H9 (cell line): ENCODE measurements at regions not wholly inside any gene's neighbourhood (a gene's known extent, or its start where the extent isn't known, plus 50 kb on each side); places are given as distances from the start of the nearest gene placed in this dataset.

Experiments used
- DNase-seq: peaks from one replicate; pipeline ENCODE4 v3.0.0-alpha.2; 2017
- H2AFZ ChIP-seq: one replicate; pipeline ENCODE4 v1.6.1; 2013; ENCODE audit warnings: mild to moderate bottlenecking, low read length, control low read depth, moderate library complexity
- H2AK5ac ChIP-seq: 2 replicates; pipeline ENCODE4 v1.6.1; 2013; ENCODE audit warnings: low read length, control low read depth, mixed read lengths; ENCODE audit not compliant: insufficient read length
- H2BK120ac ChIP-seq: one replicate; pipeline ENCODE4 v1.6.1; 2013; ENCODE audit warnings: low read depth, mild to moderate bottlenecking, low read length, control low read depth, inconsistent platforms; ENCODE audit not compliant: poor library complexity, severe bottlenecking
- H2BK12ac ChIP-seq: 2 replicates; pipeline ENCODE4 v1.6.1; 2013; ENCODE audit warnings: low read length, control low read depth, mixed read lengths, low read depth; ENCODE audit not compliant: insufficient read length
- H2BK15ac ChIP-seq: 2 replicates; pipeline ENCODE4 v1.6.1; 2013; ENCODE audit warnings: low read depth, low read length, control low read depth
- H2BK20ac ChIP-seq: one replicate; pipeline ENCODE4 v1.6.1; 2013; ENCODE audit warnings: low read depth, mild to moderate bottlenecking, low read length, control low read depth, inconsistent platforms; ENCODE audit not compliant: poor library complexity, severe bottlenecking
- H2BK5ac ChIP-seq: 2 replicates; pipeline ENCODE4 v1.6.1; 2013; ENCODE audit warnings: low read length, control low read depth, mixed read lengths; ENCODE audit not compliant: insufficient read length
- H3K14ac ChIP-seq: 2 replicates; pipeline ENCODE4 v1.6.1; 2013; ENCODE audit warnings: low read length, control low read depth; ENCODE audit not compliant: insufficient read depth
- H3K18ac ChIP-seq: 2 replicates; pipeline ENCODE4 v1.6.1; 2013; ENCODE audit warnings: low read depth, mild to moderate bottlenecking, mixed read lengths, low read length, control low read depth; ENCODE audit not compliant: insufficient read length
- H3K23ac ChIP-seq: 2 replicates; pipeline ENCODE4 v1.6.1; 2013; ENCODE audit warnings: low read length, control low read depth, mixed read lengths, low read depth; ENCODE audit not compliant: insufficient read length
- H3K23me2 ChIP-seq: 2 replicates; pipeline ENCODE4 v1.6.1; 2013; ENCODE audit warnings: low read depth, mild to moderate bottlenecking, mixed read lengths, low read length, control low read depth; ENCODE audit not compliant: insufficient read length, poor library complexity, severe bottlenecking
- H3K27ac ChIP-seq: 2 replicates; pipeline ENCODE4 v1.5.1; 2013; ENCODE audit warnings: low read length, control low read depth, mixed read lengths, low read depth; ENCODE audit not compliant: insufficient read length
- H3K27me3 ChIP-seq: 2 replicates; pipeline ENCODE4 v1.6.1; 2013; ENCODE audit warnings: low read length, control low read depth, inconsistent platforms; ENCODE audit not compliant: insufficient read depth
- H3K4ac ChIP-seq: 2 replicates; pipeline ENCODE4 v1.6.1; 2013; ENCODE audit warnings: low read depth, mild to moderate bottlenecking, control low read depth, inconsistent platforms, low read length, moderate library complexity
- H3K4me1 ChIP-seq: 2 replicates; pipeline ENCODE4 v1.6.1; 2013; ENCODE audit warnings: low read length, control low read depth, inconsistent platforms; ENCODE audit not compliant: insufficient read depth
- H3K4me2 ChIP-seq: 2 replicates; pipeline ENCODE4 v1.6.1; 2013; ENCODE audit warnings: low read length, control low read depth, mixed read lengths; ENCODE audit not compliant: insufficient read length, insufficient read depth
- H3K56ac ChIP-seq: 2 replicates; pipeline ENCODE4 v1.6.1; 2013; ENCODE audit warnings: low read depth, mild to moderate bottlenecking, mixed read lengths, low read length, control low read depth; ENCODE audit not compliant: insufficient read length
- H3K79me1 ChIP-seq: 2 replicates; pipeline ENCODE4 v1.6.1; 2013; ENCODE audit warnings: low read depth, mild to moderate bottlenecking, moderate library complexity, low read length, control low read depth, inconsistent platforms; ENCODE audit not compliant: insufficient read depth, poor library complexity, severe bottlenecking
- H3K79me2 ChIP-seq: 2 replicates; pipeline ENCODE4 v1.6.1; 2013; ENCODE audit warnings: low read length, control low read depth, inconsistent platforms; ENCODE audit not compliant: insufficient read depth
- H3K9ac ChIP-seq: 2 replicates; pipeline ENCODE4 v1.6.1; 2013; ENCODE audit warnings: low read length, control low read depth, mixed read lengths; ENCODE audit not compliant: insufficient read length; ENCODE audit errors: extremely low read depth
- H3K9me3 ChIP-seq: one replicate; pipeline ENCODE4 v1.6.1; 2013; ENCODE audit warnings: low read depth, low read length, inconsistent platforms; ENCODE audit not compliant: control insufficient read depth
- H3T11ph ChIP-seq: one replicate; pipeline ENCODE4 v1.6.1; 2013; ENCODE audit warnings: mild to moderate bottlenecking, low read length, control low read depth, inconsistent platforms
- H4K20me1 ChIP-seq: one replicate; pipeline ENCODE4 v1.6.1; 2013; ENCODE audit not compliant: control insufficient read depth, insufficient read length, insufficient read depth
- H4K5ac ChIP-seq: 2 replicates; pipeline ENCODE4 v1.6.1; 2013; ENCODE audit warnings: low read depth, mild to moderate bottlenecking, mixed read lengths, low read length, control low read depth; ENCODE audit not compliant: insufficient read length
- H4K8ac ChIP-seq: replicated peaks from 2 replicates; pipeline ENCODE4 v1.6.1; 2013; ENCODE audit warnings: low read length, control low read depth, mixed read lengths, low read depth; ENCODE audit not compliant: insufficient read length
- H4K91ac ChIP-seq: 2 replicates; pipeline ENCODE4 v1.6.1; 2013; ENCODE audit warnings: low read depth, mild to moderate bottlenecking, moderate library complexity, mixed read lengths, low read length, control low read depth; ENCODE audit not compliant: insufficient read length
- H3K27ac Mint-ChIP-seq, 3 experiments: 2 replicates in 2 of 3; 3 replicates in 1 of 3; pipeline ENCODE4 v1.8.0; 2020 to 2021; ENCODE audit warnings: mixed read lengths in 3 of 3, mild to moderate bottlenecking in 1 of 3, moderate library complexity in 1 of 3
- H3K27me3 Mint-ChIP-seq: 2 replicates; pipeline ENCODE4 v1.8.0; 2021; ENCODE audit warnings: low read depth, mild to moderate bottlenecking, moderate library complexity, mixed read lengths
- H3K36me3 Mint-ChIP-seq, 3 experiments: 2 replicates in 2 of 3; 3 replicates in 1 of 3; pipeline ENCODE4 v1.8.0; 2020 to 2021; ENCODE audit warnings: low read depth in 3 of 3, mixed read lengths in 3 of 3; ENCODE audit not compliant: insufficient read depth in 1 of 3
- H3K4me1 Mint-ChIP-seq, 2 experiments: 2 replicates each; pipeline ENCODE4 v1.8.0; 2020; ENCODE audit warnings: mixed read lengths in 2 of 2
- H3K4me3 Mint-ChIP-seq, 2 experiments: 2 replicates in 1 of 2; 3 replicates in 1 of 2; pipeline ENCODE4 v1.8.0; 2020 to 2021; ENCODE audit warnings: mild to moderate bottlenecking in 2 of 2, mixed read lengths in 2 of 2, moderate library complexity in 1 of 2
- H3K9me3 Mint-ChIP-seq, 2 experiments: 2 replicates in 1 of 2; 3 replicates in 1 of 2; pipeline ENCODE4 v1.8.0; 2020; ENCODE audit warnings: mild to moderate bottlenecking in 2 of 2, mixed read lengths in 2 of 2, moderate library complexity in 1 of 2
- WGBS: extraction: QIAGEN DNeasy Blood & Tissue Kit; methylation state at CpG from one replicate; pipeline ENCODE4 v1.1.7; 2013; ENCODE audit warnings: missing lambda C conversion rate, low lambda C conversion rate, mixed read lengths; ENCODE audit not compliant: insufficient read length; ENCODE audit errors: extremely low coverage; 5-methylcytosine and 5-hydroxymethylcytosine counted together
- TF ChIP-seq, protein P1 (sequence below): fragments of 200-600 bp; sonication (generic); conservative IDR thresholded peaks from 3 replicates; pipeline ENCODE4 v1.8.0; 2021; ENCODE audit warnings: antibody characterized with exemption, mild to moderate bottlenecking

DNA sequence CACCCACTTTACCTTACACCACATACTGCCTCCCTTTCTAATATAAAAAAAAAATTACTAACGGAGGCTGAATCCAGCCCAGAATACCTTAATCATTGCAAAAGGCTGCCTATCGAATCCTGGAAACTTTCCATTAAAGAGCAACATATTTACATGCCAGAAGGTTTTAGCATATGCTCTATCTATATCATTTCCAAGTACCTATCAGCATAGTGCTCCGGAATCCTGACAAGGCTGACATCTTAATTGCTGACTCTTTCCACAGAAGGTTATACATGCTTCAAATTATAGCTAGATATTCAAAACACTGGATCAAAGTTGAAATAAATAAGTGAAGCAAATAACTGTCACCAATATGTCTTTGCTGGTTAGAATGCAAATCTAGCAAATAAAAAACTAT lies 170.9 kb upstream of the CDK1 start:
- TF ChIP-seq, protein P1, sequence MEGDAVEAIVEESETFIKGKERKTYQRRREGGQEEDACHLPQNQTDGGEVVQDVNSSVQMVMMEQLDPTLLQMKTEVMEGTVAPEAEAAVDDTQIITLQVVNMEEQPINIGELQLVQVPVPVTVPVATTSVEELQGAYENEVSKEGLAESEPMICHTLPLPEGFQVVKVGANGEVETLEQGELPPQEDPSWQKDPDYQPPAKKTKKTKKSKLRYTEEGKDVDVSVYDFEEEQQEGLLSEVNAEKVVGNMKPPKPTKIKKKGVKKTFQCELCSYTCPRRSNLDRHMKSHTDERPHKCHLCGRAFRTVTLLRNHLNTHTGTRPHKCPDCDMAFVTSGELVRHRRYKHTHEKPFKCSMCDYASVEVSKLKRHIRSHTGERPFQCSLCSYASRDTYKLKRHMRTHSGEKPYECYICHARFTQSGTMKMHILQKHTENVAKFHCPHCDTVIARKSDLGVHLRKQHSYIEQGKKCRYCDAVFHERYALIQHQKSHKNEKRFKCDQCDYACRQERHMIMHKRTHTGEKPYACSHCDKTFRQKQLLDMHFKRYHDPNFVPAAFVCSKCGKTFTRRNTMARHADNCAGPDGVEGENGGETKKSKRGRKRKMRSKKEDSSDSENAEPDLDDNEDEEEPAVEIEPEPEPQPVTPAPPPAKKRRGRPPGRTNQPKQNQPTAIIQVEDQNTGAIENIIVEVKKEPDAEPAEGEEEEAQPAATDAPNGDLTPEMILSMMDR: no peak
- H3K27ac Mint-ChIP-seq: no peak overlapping the region; a peak in 1 of 7 replicates
- Histone ChIP-seq H3K4me2 (no peak overlapping the region), H2BK15ac (no peak overlapping the region), H3K27ac (no peak overlapping the region), H3K4ac (no peak overlapping the region), H3K14ac (no peak overlapping the region), H3K56ac (no peak overlapping the region), H2BK120ac (no peak overlapping the region), H4K5ac (no peak overlapping the region), H3T11ph (no peak overlapping the region), H4K8ac (no peak overlapping the region), H3K9ac (no peak overlapping the region), H2AK5ac (no peak overlapping the region), H2BK20ac (no peak overlapping the region), H4K20me1 (no peaks in the 10 kb centered on the region), H4K91ac (no peak overlapping the region), H3K23me2 (no peaks in the 10 kb centered on the region), H3K79me2 (no peaks in the 10 kb centered on the region), H2AFZ (no peak overlapping the region), H2BK12ac (no peak overlapping the region), H2BK5ac (no peak overlapping the region), H3K9me3 (no peaks in the 10 kb centered on the region), H3K4me1 (no peaks in the 10 kb centered on the region; the same call in 1 of the 2 replicates), H3K18ac (no peak overlapping the region), H3K79me1 (no peaks in the 10 kb centered on the region), H3K27me3 (no peaks in the 10 kb centered on the region), H3K23ac (no peak overlapping the region)
- H3K27me3 Mint-ChIP-seq: no peaks in the 10 kb centered on the region
- no peak overlapping the region for H3K4me3 Mint-ChIP-seq
- DNase-seq: no peak
- no peaks in the 10 kb centered on the region for H3K36me3 Mint-ChIP-seq
- H3K4me1 Mint-ChIP-seq: peaks cover 10 to 11% of the 10 kb centered on the region in 2 experiments
- WGBS: no CpG with 5 or more reads among the region's 3 CpGs
- no peaks in the 10 kb centered on the region for H3K9me3 Mint-ChIP-seq
